GM21737 (cell line): ENCODE measurements at regions not wholly inside any gene's neighbourhood (a gene's known extent, or its start where the extent isn't known, plus 50 kb on each side); places are given as distances from the start of the nearest gene placed in this dataset.

Experiments used
- ATAC-seq: cut with Tn5 transposase; IDR thresholded peaks from one replicate; pipeline ENCODE4 v1.9.1; 2021; ENCODE audit warnings: mild to moderate bottlenecking, moderate library complexity; ENCODE audit not compliant: unreplicated experiment

DNA sequence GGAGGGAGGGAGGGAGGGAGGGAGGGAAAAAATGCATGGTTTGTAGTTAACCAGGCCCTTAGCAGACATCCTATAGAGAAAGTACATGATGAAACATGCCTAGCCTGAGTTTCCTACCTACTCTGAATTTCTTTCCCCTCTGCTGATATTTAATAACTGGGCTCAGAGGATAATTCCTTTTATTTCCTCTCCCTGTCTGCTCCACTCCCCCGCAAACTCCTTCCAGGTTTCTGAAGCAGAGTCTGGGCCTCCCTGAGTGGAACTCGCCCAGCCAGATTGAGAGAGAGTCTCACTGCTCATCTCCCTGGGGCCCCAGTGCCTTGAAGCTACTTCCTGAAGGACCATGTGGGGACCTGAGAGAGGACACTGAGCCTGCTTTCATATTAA is 111.9 kb upstream of the SLC44A3 start:
- no peak for ATAC-seq

DNA sequence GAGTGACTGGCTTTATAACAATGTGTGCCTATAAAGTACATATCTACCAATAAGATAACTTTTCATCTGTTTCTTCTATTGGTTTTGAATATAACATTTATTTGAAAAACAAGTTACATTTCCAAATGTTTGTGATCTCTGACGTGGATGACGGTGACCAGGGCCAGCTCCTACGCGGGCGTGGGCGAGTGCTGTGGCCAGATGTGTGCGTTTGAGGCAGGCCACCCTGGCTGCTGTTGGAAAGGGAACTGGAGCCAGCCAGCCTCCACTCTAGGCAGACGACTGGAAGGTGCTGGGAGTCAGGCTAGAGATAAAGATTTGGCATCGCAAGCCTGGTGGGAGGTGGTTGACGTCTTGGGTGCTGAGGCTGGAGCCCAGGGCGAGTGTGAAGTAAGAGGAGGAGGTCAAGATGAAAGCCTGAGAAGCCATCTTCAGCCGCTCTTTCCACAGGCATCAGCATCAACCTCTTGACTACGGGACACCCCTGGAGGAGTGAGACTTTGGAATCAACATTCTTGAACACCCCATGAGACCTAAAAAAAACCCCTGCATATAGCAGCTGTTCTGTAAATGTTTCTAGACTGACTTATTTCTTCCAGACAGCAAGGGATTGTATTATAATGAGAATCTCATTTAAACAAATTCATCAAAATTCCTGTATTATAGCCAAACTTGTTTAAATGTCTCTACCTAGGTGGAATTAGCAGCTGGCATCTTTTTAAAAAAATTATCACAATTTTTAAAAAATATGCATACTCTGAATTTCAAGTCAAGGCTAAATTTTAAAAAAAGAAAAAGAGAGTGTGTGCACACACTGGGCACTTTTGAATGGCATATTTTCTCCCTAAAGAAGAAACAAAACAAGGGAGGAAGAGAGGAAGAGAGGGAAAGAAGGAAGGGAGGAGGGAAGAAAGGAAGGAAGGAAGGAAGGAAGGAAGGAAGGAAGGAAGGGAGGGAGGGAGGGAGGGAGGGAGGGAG is 112.5 kb upstream of the SLC44A3 start:
- ATAC-seq: no peak

DNA sequence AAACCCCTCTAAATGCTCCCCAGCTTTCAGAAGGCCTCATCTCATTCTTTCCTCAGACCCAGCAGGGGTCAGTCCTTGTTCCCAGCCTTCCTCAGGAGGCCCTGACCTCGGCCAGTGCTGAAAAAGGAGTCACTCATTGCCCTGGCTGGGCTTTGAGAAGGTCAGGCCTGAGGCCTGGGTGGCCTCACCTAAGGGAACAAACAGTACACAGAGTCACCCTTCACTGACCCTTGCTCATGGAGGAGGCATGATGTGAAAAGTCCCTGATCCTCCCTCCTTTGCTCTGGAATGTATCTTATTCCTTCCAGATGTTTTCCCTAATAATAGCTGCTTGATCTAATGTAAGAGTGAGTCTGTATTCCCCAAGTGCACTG is 117.7 kb upstream of the SLC44A3 start:
- ATAC-seq: no peak

DNA sequence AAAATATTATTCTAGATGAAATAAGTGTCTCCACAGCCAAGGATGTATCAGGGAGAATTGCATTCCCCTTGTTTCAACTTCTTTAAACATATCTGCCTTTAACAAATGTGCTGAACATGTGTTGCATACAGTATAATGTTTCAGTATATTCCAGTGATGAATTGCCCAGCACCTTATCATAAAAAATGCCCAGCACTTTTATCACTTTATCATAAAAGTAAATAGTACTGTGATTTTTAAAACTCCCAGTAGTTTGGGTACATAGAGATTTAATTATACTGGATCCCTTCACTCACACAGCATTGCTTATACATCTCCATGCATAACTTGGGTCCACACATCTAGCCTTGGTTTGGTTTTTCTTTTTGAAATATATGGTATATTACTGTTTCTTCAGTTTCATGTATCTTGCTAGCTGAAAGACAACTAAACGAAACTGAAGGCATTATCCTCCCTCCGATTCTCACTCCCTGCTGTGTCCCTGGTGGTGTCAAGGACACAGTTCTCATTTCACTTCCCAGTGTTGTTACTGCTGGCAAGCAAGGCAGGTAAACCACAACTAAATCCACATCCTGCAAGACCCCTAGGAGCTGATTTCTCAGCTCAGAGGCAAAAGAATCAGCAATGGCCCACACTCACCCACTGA is 118.2 kb upstream of the SLC44A3 start:
- no peak for ATAC-seq

DNA sequence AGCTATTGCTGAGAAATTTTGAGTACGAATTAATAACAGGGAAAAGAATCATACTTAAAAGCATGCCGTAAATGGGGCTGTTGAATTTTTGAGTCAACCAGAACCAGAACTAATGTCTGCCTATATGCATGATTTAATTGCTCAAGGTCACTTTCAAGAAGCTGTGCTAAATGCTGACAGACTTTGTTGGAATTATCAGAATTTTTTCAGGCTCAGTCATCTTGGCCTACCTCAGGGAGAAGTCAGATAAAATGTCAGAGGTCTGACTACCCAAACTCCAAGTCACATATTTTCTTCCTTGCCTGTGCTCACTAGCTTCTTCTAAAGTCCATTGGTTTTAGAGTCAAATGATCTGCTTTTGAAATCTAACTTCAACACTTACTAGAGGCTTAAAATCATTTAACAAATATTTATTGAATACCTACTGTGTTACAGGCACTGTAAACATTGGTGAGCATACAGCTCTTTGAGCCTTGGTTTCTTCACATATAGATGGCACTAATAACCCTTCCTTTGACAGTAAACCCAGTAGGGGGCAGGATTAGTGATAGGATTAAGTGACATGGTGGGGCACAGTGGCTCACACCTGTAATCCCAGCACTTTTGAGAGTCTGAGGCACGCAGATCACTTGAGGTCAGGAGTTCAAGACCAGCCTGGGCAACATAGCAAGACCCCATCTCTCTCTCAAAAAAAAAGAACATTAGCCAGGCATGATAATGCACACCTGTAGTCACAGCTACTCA is 121.2 kb upstream of the SLC44A3 start:
- ATAC-seq: no peak

DNA sequence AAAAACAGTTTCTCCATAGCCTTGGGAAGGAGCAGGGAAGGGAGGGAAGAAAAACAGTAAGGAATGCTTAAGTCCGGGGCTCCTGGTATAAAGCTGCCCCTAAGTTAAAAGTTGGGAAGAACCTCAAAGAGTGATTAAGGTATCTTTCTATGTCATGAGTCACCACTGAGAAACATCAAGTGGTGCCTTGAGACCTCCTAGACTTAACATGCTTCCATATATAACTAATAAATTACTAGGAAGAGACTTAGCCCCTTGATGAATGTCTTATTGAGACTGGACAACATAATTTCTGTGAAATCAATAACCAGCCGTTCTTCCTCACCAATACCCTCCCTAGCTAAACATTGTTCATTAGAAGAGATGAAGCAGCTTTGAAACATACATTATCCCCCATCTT is 121.8 kb upstream of the SLC44A3 start:
- no peak for ATAC-seq

GRCh38 chr1:94697839-94698238 is 122.3 kb upstream of the SLC44A3 start:
- no peak for ATAC-seq

DNA sequence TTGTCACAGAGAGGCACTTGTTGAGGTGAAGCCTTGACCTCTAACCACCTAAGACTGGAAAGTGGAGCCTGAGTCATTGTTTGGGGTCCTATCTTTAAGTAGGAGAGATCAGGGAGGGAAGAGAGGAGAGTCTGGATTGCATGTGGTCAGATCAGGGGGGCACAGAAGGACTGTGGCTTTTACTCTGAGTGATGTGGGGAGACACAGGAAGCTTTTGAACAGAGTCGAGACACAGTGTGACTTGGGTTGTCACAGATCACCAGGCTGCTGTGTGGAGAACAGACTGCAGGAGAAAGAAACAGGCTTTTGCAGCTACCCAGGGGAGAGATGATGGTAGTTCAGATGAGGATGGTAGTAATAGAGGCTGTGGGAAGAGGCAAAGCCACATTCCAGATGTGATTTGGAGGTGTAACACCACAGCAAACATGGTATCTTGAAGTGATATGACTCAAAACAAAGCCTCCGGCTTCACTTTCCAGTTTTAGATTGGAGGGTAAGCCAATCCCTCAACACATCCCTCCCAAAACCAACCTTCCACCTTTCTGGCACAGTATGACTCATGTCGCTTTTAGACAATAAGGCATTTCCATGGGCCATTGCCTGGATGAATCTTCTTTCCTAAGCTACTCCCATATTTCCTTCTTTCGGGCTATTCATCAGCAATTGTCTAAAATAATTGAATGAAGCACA is 125.8 kb upstream of the SLC44A3 start:
- no peak for ATAC-seq

- ATAC-seq: no peak
These were observed 126.7 kb upstream of the SLC44A3 start for GRCh38 chr1:94693435-94693834.

- no peak for ATAC-seq
These were observed 127.1 kb upstream of the SLC44A3 start for GRCh38 chr1:94693029-94693428.

- ATAC-seq: no peak
These were observed 131.5 kb upstream of the SLC44A3 start for GRCh38 chr1:94688646-94689045.

GRCh38 chr1:94686882-94687281 is 133.3 kb upstream of the SLC44A3 start:
- no peak for ATAC-seq

GRCh38 chr1:94684690-94685250 is 135.4 kb upstream of the SLC44A3 start:
- ATAC-seq: no peak

DNA sequence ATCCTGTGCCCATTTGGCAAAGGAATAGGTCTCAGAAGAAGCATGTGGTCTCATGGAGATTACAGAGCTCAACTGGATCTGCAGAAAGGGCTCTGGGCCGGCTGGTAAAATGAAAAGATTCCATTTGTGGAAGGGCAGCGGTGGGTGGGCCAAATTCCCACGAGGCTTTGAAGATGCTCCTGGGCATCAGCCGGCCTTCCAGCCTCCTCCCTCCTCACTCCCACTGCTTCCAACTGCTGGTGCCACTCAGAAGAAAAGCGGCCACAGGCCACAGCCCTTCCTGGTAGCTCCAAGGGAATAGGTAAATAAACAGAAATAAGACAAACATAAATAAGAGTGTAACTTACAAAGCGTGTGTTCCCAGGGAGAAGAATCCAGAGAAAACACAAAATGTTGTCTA is 136.3 kb upstream of the SLC44A3 start:
- no peak for ATAC-seq

- no peak for ATAC-seq
These were observed 138.4 kb upstream of the F3 start for GRCh38 chr1:94680039-94680377.

DNA sequence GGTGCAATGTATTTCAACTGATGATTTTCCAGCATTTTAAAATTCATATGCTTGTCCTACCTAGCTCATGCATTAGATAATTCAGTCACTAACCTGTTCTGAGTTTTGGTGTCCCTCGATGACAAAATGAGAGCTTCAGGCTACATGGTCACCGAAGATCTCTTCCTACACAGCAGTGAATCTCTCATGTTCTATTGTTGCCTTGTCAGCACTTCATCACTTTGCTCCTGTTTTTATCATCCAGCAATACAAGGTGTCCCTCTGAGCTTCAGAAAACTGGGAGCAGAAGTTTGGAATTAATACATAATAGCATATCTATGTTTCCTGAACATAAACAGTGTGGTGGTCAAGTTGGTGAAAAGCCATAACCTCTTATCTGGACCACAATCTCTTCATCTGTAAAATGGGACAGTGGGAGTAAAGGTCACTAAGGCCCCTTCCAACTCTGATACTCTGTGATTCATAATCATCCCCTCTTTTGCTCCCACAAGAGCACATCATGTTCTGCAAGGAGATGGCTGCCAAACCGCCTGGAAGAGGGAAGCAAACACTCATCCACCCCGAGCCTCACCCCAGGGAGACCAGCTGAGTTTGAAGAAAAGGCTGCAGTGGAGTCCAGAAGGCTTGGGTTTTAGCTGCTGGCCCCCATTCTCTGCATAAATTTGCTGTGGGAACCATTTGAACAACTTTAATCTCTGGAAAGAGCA is 137.9 kb upstream of the F3 start:
- no peak for ATAC-seq

DNA sequence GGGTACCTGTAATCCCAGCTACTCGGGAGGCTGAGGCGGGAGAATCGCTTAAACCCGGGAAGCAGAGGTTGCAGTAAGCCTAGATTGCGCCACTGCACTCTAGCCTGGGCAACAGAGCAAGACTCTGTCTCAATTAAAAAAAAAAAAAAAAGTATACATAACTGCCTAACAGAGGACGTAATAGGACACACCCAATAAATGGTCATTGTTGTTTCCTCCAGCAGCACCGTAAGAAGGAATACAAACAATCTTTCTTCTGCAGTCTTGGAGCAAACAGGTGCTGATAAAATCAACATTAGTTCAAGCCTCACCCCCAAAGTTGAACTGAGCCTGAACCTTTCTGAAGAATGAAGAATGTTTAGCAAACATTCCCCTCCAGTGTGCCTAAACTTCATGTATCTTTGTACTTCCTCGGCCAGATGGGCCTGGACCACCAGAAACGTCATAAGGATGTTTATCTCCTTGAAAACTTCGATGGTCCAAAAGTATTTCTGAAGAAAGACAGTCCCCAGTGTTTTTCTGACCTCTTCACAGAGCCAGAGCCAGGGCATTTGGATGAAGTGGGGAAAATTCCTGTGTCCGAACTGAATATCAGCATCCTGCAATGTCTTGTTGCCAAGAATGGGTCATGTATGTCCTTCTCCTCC is 136.8 kb upstream of the F3 start:
- ATAC-seq: no peak

DNA sequence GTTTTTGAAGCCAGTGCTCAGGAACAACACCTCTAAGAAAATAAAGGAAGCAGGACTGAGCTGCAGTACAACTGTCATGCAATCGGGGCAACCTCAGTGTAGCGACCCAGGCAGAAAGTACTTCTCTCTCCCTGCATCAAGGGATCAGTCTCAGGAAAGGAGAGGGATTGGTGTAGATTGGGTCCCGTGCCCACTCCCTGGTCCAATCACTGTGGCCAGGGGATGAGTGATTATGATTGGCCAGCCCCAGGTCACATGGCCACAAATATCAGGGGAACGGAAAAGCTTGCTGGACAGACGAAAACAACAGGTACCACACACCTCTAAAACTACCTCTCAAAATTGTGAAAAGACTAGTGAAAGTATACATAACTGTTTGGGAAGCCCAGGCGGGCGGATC is 136.2 kb upstream of the F3 start:
- no peak for ATAC-seq

DNA sequence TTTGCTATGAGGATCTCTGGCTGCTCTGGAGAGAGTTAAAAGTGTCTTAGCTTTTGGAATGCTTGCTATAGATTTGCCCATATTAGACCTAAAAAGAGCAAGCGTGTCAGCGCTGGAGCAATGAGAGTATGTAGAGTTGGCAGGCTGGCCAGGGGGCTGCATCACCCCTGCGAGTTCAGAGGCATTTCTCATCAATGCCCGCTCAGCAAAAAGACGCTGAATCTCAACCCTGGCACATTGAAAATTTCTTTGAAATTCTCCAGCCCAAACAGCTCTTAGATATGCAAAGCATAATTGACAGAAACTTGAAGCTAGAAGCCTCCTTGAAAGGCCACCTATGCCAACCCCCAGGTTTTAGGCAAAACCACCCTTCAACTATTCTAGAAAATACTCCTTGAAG is 135.5 kb upstream of the F3 start:
- ATAC-seq: no peak

- no peak for ATAC-seq
These were observed 135.1 kb upstream of the F3 start for GRCh38 chr1:94676686-94677085.
